NOMO-1 treated with dmso at 0.1 percent for 144 hours (cell line): ENCODE measurements at regions not wholly inside any gene's neighbourhood (a gene's known extent, or its start where the extent isn't known, plus 50 kb on each side); places are given as distances from the start of the nearest gene placed in this dataset.

ENCODE experiments used
- DNase-seq: peaks from one replicate; lab custom pipeline; 2025; ENCODE audit not compliant: unreplicated experiment; lab: John Stamatoyannopoulos, UW

DNA sequence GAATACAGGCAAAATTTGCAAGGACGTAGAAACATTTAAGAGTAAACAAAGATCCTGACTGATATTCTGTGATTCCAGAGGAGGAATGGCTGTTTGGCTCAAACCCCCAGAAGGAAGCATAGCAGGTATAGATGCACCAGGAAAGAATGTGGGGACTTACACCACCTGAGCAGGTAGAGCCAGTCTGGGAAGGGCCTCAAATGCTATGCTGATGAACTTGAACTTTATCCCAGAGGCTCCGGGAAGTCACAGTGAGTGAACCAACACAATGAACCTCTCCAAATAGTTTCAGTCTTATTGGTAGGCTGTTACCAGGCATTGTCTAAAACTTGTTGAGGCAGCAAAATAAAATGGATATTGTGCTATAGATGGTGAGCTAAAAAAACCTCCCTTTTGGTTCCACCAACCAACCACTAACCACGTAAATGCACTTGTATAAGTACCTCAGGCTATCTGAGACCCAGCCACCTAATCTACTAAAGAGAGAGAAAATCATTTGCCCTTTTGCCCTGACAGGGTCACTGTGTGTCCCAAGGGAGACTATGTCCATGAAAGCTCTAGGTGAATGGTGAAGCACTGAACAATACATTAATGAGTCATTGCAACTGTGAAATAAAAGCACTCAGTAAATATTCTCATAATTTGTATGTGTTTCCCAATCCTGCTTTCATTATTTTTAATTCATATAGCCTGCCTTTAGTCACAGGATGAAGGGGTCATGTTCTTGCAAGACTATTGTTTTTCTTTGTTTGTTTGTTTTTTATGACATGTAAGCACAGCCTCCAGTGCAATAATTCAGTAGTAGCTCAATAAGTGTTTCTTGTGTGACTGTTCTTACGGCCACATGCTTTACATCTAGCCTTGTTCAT, 911.6 kb downstream of the EPHA4 start:
- no peak for DNase-seq

DNA sequence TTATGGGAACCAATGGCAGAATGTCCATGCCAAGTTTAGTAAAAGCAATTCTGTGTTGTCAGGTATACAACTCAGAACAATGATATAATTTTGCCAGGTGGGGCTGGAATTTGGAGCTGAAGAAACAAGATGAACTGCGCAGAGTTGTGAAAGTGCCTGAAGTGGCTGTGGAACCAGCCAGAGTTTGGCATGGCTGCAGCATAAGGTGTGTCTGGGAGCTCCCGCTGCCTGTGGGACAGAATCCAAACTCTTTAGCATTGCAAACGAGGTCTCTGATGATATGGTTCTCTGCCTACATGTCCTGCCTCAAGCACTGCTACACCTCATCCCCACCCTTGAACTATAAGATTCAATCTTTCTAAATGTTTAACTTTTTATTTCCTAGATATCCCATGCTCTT, 909.7 kb downstream of the EPHA4 start:
- DNase-seq, result no peak

DNA sequence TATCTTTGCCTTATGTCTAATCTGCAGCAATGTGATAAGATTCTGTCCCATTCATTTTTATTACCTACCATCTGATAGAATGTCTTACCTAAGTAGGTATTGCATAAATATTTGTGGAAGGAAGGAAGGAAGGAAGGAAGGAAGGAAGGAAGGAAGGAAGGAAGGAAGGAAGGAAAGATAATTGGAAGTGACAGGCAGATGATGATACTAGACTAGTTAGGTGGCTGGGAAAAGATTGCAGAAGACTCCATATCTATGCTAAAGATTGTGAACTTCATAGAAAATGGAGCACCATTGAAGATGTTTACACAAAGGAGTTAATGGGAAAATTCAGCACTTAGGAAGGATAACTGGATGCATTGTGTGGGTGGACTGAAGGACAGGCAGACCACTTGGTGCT, 909.0 kb downstream of the EPHA4 start:
- DNase-seq, result no peak

DNA sequence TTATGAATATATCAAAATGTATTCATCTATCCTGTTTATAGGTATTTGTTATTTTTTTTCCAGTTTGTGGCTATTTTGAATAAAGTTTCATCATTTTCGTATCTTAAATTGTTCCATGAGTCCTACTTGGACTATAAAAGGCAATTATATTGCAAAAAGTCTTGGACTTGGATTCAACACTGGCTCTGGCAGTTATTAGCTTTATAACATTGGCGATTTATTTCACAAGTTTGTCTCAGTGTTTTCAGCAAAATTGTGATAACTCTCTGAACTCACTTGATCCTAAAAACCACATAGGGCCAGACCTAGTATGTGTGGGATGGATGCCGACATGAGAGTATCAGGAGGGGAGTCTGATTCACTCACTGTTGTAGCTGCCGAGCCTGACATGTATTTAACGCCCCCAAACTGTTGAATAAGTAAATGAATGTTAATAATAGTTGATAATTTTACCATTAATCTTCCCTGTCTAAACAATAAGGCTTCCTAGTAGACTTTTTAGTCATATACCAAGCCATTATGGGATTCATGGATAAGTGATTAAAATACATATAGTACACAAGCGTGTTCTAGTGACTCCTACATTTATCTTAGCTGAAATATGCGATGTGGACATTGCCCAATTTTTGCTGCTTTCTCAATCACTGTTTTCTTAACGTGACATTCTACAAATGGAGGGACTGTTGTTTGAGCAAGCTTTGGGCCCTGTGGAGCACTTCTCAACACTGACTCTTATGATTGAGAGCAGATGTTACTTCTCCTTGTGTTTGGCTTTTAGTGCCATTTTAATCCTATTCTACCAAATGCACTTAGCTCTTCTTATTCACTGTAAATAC, 907.6 kb downstream of the EPHA4 start:
- DNase-seq, result no peak

DNA sequence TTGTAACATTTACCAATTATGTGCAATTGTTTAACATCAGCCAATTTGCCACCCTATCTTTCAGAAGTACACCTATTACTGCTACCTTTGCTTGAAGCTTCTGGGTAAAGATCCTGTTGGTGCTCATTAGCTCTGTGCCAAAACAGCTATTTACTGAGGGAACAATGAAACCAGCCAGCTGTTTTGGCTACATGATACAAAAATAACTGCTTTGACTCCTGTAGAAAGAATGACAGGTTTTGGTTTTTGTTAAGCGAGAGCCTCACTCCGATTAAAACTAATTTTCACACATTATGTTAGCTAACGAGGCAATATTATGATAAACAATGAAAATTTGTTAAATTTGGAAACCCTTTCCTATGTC, 907.0 kb downstream of the EPHA4 start:
- no peak for DNase-seq

DNA sequence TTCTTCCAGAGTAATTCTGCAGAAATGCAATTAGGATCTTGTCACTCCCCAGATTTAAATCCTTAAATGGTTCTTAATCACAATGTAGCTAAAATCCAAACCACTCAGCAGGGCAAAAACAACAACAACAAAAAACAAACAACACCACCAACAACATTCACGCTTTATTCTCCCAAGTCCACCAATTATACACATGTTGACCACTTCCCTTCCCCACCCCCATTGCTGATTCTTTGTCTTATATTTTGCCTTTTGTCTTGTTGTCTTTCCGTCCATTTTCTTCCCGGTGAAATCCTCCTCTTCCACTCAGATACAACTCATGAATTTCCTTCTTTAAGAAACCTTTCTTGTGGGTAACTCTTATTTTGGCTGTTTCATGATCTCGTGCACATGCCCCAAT, 902.8 kb downstream of the EPHA4 start:
- no peak for DNase-seq

DNA sequence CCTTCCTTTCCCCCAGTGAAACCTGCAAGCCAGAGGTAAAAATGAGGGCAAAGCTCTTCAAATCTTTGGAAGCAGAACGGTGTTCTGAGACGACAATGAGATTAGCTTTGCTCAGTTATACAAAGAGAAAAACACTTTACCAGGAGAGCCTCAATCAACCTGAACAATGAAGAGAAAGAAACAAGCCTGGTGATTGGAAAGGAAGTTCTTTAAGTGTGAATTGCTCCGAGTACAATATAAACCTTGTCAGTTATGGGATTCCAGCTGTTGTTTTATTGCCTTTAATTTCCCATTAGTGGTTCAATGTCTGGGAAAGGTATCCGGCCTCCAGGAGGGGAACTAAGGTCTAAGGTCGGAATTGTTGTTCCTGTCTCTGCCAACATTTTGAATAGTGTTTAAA, 901.6 kb downstream of the EPHA4 start:
- no peak for DNase-seq

DNA sequence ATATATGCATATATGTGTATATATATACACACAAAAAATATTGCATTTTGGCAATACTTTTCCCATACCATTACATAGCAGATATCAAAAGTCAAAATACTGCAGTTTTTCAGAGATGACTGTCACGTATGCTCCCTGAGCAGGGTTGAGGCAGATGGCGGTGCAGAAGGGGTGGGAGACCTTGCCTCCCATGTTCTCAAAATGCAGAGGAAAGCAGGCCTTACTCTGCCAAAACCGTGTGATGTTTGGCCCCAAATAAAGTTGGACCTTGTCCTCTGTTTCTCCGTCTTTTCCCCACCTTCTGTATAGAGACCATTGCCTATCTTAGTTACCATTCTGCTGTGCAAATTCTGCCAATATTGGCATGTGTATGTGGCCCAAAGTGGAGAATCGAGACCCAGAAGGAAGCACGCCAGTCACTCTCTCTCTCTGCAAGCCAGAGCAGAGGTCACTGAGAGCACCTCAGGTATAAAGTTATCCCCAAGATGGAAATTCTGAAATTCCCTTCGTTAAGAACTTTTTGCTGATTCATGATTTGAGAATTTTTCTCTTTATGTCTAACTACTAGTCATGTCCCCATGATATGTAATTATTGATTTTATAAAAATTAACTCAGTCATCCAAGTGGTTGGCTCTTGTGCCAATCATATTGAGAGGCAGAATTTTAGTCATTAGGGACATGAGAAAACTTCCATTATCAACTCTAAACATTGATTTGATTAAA, 898.8 kb downstream of the EPHA4 start:
- DNase-seq, result no peak

DNA sequence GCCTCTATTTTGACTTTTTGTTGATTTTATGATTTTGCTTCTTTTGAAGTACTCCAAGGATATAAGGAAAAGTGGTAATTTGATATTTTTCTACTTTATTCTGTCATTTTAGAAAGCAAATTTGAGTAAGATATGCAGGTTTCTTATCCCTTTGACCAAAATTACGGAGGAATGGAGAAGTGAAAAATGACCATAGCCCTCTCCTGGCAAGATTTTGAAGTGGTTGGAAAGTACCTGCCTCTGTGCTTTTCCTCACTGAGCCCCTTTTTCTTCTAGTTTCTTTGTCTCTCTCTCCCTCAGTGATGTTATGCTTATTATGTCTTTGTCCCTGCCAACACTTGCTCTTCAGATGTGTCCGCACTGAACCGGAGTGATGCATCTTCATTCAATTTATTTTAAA, 898.1 kb downstream of the EPHA4 start:
- no peak for DNase-seq

DNA sequence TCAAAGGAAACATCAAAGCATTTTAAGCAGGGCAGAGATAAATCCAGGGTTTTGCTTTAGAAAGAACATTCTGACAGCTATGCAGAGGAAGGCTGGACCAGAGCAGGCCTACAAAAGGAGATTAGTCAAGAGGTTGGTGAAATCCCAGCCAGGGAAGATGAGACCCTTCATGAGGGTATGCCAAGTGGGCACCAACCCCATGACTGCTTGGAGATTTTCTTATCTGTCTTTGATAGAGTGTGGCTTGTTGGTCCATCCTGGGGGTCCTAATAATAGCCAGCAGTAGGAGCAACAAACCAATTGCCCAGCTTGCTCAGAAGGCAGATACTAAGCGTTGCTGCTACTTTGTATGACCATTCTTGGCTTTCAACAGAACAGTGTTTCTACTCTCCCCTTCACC, 895.4 kb downstream of the EPHA4 start:
- DNase-seq, result no peak

DNA sequence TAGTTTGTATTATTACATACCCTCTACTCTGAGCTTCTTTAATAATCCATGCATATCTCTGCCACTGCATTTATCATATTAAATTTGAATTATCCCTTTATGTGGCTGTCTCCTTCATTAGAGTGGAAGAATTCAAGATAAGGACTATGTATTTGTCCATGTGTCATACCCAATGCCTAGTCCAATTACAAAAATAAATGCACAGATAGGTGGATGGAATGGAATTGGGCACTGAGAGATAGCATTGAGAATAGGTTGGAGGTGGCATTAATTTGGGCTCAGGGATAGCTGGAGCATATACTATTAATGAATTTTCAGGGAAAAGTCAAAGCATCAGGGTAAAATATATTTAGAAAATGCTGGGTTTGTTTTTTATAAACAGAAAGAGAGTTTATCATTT, 893.2 kb downstream of the EPHA4 start:
- no peak for DNase-seq

DNA sequence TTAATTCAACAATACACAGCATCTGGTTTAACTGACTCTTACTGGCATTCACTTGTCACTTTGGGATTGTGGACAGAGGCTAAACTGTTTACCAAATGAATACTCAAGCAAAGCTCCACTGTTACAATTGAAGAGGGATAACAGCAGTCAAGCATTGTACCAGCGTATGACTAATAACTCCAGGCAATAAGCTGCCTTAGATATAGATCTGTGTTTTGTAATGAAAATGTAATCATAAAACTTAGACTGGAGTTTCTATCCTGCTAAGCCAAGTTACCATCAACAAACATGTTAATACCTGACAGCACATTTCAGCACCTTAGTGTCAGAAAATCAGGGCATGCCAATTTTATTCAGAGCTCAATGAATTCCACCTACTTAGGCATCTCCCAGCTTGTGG, 889.5 kb downstream of the EPHA4 start:
- DNase-seq, result no peak

DNA sequence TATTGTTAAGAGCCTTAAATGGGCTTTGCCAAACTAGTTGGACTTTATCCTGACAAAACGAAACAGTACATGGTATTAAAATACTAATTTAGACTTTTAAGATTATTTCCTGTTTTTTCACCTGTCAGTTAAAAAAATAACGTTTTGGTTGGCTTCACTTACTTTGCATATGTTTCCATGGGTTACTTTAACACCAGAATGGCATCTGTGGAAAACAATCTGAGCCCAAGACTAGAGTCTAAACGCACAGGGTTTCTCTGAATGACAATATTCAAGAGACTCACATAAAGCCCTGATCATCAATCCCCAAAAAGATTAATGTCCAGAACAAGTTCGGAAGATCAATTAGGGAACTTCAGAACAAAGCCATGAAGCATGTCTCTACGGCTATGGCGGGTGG, 888.0 kb downstream of the EPHA4 start:
- DNase-seq, result no peak

DNA sequence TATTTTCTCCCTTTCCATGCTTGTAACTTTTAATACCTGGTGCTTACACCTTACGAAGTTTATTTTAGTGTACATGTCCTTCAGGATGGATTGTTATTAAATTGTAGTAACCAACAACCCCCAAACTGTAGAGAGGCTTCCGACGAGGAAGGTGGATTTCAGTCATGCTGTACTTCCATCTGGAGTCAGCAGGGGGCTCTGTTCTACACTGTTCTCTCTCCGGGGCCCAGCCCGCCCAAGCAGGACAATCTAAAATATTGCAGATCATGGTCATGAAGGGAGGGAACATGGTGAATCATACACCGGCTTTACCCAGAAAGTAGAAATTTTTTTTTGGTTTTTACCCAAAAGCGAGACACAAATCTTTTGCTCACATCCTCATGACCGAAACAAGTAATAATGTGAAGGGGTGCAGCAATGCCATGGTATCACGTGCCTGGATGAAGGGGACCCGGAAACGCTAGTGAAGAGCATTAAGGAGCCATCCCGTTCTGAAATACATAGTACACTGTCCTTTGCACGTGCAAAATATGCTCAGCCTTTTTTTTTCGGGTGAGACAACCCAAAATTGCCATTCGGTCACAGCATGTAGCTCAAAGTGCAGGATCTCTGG, 884.8 kb downstream of the EPHA4 start:
- DNase-seq, result no peak

DNA sequence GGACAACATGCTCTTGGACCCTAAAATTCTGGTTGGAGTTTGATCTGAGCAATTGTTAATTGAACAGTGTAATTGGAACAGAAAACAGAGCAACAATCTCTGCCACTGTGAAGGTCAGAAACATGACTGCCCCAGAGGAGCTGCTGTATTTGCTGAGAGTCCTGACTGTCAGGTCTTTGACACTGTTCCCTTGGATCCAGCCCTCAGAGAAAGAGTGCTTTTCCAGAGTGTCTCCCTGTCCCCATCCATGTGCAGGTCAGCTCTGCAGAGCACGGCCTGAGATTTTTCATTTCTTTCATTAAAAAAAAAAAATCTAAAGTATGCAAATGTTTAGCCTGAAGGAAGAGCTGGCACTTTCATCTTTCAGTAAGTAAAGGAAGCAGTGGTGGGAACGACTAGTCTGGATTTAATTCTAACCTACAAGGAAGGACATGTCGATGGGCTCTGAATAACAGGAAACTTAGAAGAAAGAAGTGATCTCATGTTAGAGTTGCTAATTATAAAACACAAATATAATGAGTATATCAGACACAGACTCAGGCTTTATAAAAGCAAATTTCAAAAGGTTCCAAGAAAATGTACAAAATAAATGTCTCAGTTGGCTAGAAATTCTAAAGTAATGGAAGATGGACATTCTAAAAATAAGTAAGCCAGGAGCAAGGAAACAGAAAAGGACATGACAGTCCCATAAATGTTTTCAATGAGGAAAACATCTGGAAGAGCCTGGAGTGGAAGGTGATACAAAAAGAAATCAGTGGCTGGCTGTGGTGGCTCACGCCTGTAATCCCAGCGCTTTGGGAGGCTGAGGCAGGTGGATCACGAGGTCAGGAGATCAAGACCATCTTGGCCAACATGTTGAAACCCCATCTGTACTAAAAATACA, 876.5 kb downstream of the EPHA4 start:
- DNase-seq, result no peak

DNA sequence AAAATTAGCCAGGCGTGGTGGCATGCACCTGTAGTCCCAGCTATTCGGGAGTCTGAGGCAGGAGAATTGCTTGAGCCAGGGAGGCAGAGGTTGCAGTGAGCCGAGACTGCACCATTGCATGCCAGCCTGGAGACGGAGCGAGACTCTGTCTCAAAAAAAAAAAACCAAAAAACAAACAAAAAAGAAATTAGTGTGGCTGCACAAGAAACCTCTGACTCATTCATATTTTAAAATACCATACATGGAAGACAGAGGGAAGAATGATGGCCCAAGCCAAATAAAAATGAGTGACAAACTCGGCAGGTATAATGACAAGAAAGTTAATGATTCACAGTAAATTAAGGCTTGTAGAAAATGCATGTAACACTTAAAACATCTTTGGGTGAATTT, 875.8 kb downstream of the EPHA4 start:
- DNase-seq, result no peak

DNA sequence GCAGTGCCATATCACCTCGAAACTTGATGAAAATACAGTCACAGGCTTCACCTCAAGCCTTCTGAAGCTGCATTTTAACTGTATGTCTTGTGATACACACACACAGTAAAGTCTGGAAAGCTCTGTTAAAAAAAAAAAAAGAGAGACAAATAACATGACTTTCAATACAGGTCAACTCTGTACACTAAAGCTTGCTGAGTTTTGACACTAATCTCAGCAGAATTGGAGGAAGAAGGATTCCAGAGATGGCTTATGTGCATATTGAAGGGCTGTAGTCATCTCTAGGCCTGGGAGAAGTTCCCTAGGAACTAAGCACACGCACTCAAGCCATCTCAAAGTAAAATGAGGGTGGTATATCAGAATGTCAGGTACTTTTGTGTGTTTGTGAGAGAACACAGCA, 875.1 kb downstream of the EPHA4 start:
- no peak for DNase-seq

DNA sequence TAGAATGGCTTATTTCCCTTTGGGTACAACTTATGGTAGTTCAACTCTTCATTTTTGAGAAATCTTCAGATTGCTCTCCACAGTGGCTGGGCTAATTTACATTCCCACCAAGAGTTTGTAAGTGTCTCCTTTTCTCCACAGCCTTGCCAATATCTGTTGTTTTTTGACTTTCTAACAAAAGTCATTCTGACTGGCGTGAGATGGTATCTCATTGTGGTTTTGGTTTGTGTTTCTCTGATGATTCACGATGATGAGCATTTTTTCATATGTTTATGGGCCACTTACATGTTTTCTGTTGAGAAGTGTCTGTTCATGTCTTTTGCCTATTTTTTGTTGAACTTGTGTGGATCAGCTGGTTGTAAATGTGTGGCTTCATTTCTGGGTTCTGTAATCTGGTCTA, 871.0 kb downstream of the EPHA4 start:
- no peak for DNase-seq

DNA sequence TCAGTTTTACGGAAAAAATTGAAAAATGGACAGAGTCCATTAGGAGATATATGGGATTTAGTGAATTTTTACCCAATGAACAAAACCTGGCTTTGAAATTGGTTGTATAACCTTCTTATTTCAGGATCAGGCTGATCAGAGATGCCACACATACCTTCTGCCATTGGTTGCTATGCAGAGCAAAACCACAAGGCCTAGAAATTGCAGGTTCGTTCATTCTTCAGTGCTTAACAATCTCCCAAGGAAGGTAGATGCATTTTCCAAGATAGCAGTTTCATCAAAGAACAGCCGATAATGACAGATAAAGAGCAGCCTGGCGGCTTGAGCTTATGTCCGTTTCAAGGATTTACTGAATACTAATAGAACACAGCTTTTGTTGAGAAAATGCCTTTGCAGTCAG, 868.8 kb downstream of the EPHA4 start:
- no peak for DNase-seq

DNA sequence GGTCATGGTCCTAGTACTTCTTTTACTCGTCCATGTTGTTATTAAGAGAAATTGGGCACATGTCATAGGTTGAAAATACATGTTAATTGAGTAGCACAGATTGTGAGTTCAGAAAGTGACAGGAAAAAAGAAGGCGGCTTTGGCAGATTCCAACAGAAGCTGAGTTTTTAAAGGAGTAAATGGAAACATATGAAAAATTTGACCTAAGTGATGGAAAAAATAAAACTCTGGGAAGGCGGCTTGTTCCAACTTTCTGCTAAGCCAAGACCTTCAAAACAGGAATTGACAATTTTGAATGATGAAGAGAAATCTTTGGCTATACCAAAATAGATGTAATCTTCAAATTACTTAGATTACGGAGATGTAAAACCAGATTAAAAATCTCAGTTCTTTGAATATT, 868.0 kb downstream of the EPHA4 start:
- no peak for DNase-seq
